ENCODE measurements at regions not wholly inside any gene's neighbourhood (a gene's known extent, or its start where the extent isn't known, plus 50 kb on each side); places are given as distances from the start of the nearest gene placed in this dataset.
A peak's percentile ranks its signal among the peaks of the same experiment; 100 is the strongest.

GRCh38 chr22:22954656-22955055 is 67.0 kb downstream of the IGLL5 start:
- H3K4me3 ChIP-seq (ENCODE audit: low read depth, low read length), result no peak overlapping the region
- peak; percentile 82 for TF ChIP-seq CTCF (IDR thresholded peaks at IDR 0.05; ENCODE audit: low read depth, low read length, missing control alignments)
- DNase-seq (ENCODE audit: low read depth), result no peak

GRCh38 chr22:22955276-22955798 is 67.7 kb downstream of the IGLL5 start:
- H3K4me3 ChIP-seq (ENCODE audit: low read depth, low read length), result no peak overlapping the region
- no peak for DNase-seq (ENCODE audit: low read depth)
- no peak for TF ChIP-seq CTCF (IDR thresholded peaks at IDR 0.05; ENCODE audit: low read depth, low read length, missing control alignments)

- H3K4me3 ChIP-seq (ENCODE audit: low read depth, low read length), result no peak overlapping the region
- peak; percentile 89 for TF ChIP-seq CTCF (IDR thresholded peaks at IDR 0.05; ENCODE audit: low read depth, low read length, missing control alignments)
- DNase-seq (ENCODE audit: low read depth), result peak; percentile 55
These were observed 68.4 kb downstream of the IGLL5 start for GRCh38 chr22:22955866-22956535.

GRCh38 chr22:22957090-22957489 is 69.5 kb downstream of the IGLL5 start:
- H3K4me3 ChIP-seq (ENCODE audit: low read depth, low read length), result no peak overlapping the region
- DNase-seq (ENCODE audit: low read depth), result no peak
- TF ChIP-seq CTCF (IDR thresholded peaks at IDR 0.05; ENCODE audit: low read depth, low read length, missing control alignments), result no peak

GRCh38 chr22:22958621-22959020 is 71.0 kb downstream of the IGLL5 start:
- no peak for TF ChIP-seq CTCF (IDR thresholded peaks at IDR 0.05; ENCODE audit: low read depth, low read length, missing control alignments)
- DNase-seq (ENCODE audit: low read depth), result no peak

GRCh38 chr22:22959147-22959827 is 71.7 kb downstream of the IGLL5 start:
- no peak for DNase-seq (ENCODE audit: low read depth)
- TF ChIP-seq CTCF (IDR thresholded peaks at IDR 0.05; ENCODE audit: low read depth, low read length, missing control alignments), result peak; percentile 72
- H3K4me3 ChIP-seq (ENCODE audit: low read depth, low read length), result no peak overlapping the region

More at GRCh38 chr22:22958621-22959020, 71.0 kb downstream of the IGLL5 start:
- H3K4me3 ChIP-seq (ENCODE audit: low read depth, low read length), result no peak overlapping the region
